SK-N-MC (cell line): ENCODE measurements at regions not wholly inside any gene's neighbourhood (a gene's known extent, or its start where the extent isn't known, plus 50 kb on each side); places are given as distances from the start of the nearest gene placed in this dataset.

ENCODE experiments used
- EZH2 ChIP-seq: fragments of 200-600 bp; sonication (generic); IDR thresholded peaks from one replicate; pipeline ENCODE4 v1.6.1; 2017; ENCODE audit warnings: antibody characterized with exemption
- FOXP2 ChIP-seq: optimal IDR thresholded peaks from 2 replicates; pipeline ENCODE3; 2011; ENCODE audit warnings: mild to moderate bottlenecking, moderate library complexity; ENCODE audit not compliant: insufficient read depth; ENCODE audit errors: extremely low read length, control extremely low read depth
- POLR2AphosphoS5 ChIP-seq: IDR thresholded peaks from 2 replicates; pipeline ENCODE4 v1.6.1; 2012; ENCODE audit warnings: mild to moderate bottlenecking, low read depth, low read length, borderline replicate concordance

GRCh38 chr5:116880601-116881000 is 306.0 kb upstream of the SEMA6A start:
- no peak for TF ChIP-seq FOXP2
- no peak for TF ChIP-seq EZH2
- TF ChIP-seq POLR2AphosphoS5, result no peak
